MM.1S (cell line): ENCODE measurements at regions not wholly inside any gene's neighbourhood (a gene's known extent, or its start where the extent isn't known, plus 50 kb on each side); places are given as distances from the start of the nearest gene placed in this dataset.

Experiments
- DNase-seq: peaks from one replicate; pipeline ENCODE4 v3.0.0-alpha.2; 2015
- H2AFZ ChIP-seq: fragments of 300-600 bp; sonication (generic); 2 replicates; pipeline ENCODE4 v1.6.0; 2016; ENCODE audit warnings: antibody characterized with exemption, low read length
- H3F3A ChIP-seq: fragments of 300-600 bp; sonication (generic); 2 replicates; pipeline ENCODE4 v1.6.1; 2016; ENCODE audit warnings: mild to moderate bottlenecking, antibody characterized with exemption, low read length, moderate library complexity, mixed read lengths; ENCODE audit not compliant: insufficient read depth
- H3K27ac ChIP-seq: fragments of 300-600 bp; sonication (generic); 2 replicates; pipeline ENCODE4 v1.5.1; 2016; ENCODE audit warnings: mild to moderate bottlenecking, low read length
- H3K27me3 ChIP-seq: fragments of 300-600 bp; sonication (generic); replicated peaks from 2 replicates; pipeline ENCODE4 v1.6.0; 2016; ENCODE audit warnings: low read length; ENCODE audit not compliant: insufficient read depth
- H3K36me3 ChIP-seq: fragments of 300-600 bp; sonication (generic); replicated peaks from 2 replicates; pipeline ENCODE4 v1.6.1; 2016; ENCODE audit warnings: mild to moderate bottlenecking, low read length, mixed read lengths; ENCODE audit not compliant: insufficient read depth
- H3K4me1 ChIP-seq: fragments of 300-600 bp; sonication (generic); 2 replicates; pipeline ENCODE4 v1.6.1; 2016; ENCODE audit warnings: low read length, mixed read lengths
- H3K4me2 ChIP-seq: fragments of 300-600 bp; sonication (generic); 2 replicates; pipeline ENCODE4 v1.6.0; 2016; ENCODE audit warnings: low read depth, low read length
- H3K4me3 ChIP-seq: fragments of 300-600 bp; sonication (generic); 2 replicates; pipeline ENCODE4 v1.5.1; 2016; ENCODE audit warnings: low read length, mixed read lengths
- H3K79me2 ChIP-seq: fragments of 300-600 bp; sonication (generic); 2 replicates; pipeline ENCODE4 v1.6.1; 2016; ENCODE audit warnings: mixed run types, low read length, mixed read lengths
- H3K9ac ChIP-seq: fragments of 300-600 bp; sonication (generic); 2 replicates; pipeline ENCODE4 v1.6.1; 2016; ENCODE audit warnings: low read length, mixed read lengths
- H3K9me2 ChIP-seq: fragments of 300-600 bp; sonication (generic); replicated peaks from 2 replicates; pipeline ENCODE4 v1.6.1; 2016; ENCODE audit warnings: mild to moderate bottlenecking, low read length, mixed read lengths; ENCODE audit not compliant: insufficient read depth
- H3K9me3 ChIP-seq: fragments of 300-600 bp; sonication (generic); replicated peaks from 2 replicates; pipeline ENCODE4 v1.6.1; 2016; ENCODE audit warnings: mild to moderate bottlenecking, low read length, mixed read lengths; ENCODE audit not compliant: insufficient read depth
- H4K20me1 ChIP-seq: fragments of 300-600 bp; sonication (generic); 2 replicates; pipeline ENCODE4 v1.6.1; 2016; ENCODE audit warnings: mild to moderate bottlenecking, low read length, moderate library complexity, mixed read lengths; ENCODE audit not compliant: insufficient read depth
- EZH2 ChIP-seq: fragments of 300-600 bp; sonication (generic); optimal IDR thresholded peaks from 2 replicates; pipeline ENCODE3; 2017; ENCODE audit warnings: low read depth, mild to moderate bottlenecking, antibody characterized with exemption, low read length, mixed read lengths
- EZH2phosphoT487 ChIP-seq: fragments of 300-600 bp; sonication (generic); IDR thresholded peaks from 2 replicates; pipeline ENCODE4 v1.6.1; 2018; ENCODE audit warnings: antibody characterized with exemption, low read length
- TF ChIP-seq, protein P1 (sequence below): fragments of 300-600 bp; sonication (generic); IDR thresholded peaks from 2 replicates; pipeline ENCODE4 v1.5.1; 2016; ENCODE audit warnings: antibody characterized with exemption, low read length, mixed read lengths

GRCh38 chr12:47393403-47393790 is 312.4 kb downstream of the RPAP3 start:
- Histone ChIP-seq H3F3A (peaks cover 5% of the 10 kb centered on the region; the same call in 1 of the 2 replicates), H3K9me2 (no peaks in the 10 kb centered on the region), H2AFZ (no peak overlapping the region), H3K27me3 (no peaks in the 10 kb centered on the region), H3K9me3 (no peaks in the 10 kb centered on the region), H3K27ac (no peak overlapping the region), H3K4me1 (peaks cover 13% of the 10 kb centered on the region), H3K36me3 (no peaks in the 10 kb centered on the region), H4K20me1 (no peaks in the 10 kb centered on the region), H3K4me2 (no peak overlapping the region), H3K9ac (no peak overlapping the region), H3K79me2 (no peaks in the 10 kb centered on the region), H3K4me3 (no peak overlapping the region)
- TF ChIP-seq EZH2phosphoT487 (no peak), EZH2 (no peak)
- TF ChIP-seq, protein P1, sequence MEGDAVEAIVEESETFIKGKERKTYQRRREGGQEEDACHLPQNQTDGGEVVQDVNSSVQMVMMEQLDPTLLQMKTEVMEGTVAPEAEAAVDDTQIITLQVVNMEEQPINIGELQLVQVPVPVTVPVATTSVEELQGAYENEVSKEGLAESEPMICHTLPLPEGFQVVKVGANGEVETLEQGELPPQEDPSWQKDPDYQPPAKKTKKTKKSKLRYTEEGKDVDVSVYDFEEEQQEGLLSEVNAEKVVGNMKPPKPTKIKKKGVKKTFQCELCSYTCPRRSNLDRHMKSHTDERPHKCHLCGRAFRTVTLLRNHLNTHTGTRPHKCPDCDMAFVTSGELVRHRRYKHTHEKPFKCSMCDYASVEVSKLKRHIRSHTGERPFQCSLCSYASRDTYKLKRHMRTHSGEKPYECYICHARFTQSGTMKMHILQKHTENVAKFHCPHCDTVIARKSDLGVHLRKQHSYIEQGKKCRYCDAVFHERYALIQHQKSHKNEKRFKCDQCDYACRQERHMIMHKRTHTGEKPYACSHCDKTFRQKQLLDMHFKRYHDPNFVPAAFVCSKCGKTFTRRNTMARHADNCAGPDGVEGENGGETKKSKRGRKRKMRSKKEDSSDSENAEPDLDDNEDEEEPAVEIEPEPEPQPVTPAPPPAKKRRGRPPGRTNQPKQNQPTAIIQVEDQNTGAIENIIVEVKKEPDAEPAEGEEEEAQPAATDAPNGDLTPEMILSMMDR: no peak
- no peak for DNase-seq

DNA sequence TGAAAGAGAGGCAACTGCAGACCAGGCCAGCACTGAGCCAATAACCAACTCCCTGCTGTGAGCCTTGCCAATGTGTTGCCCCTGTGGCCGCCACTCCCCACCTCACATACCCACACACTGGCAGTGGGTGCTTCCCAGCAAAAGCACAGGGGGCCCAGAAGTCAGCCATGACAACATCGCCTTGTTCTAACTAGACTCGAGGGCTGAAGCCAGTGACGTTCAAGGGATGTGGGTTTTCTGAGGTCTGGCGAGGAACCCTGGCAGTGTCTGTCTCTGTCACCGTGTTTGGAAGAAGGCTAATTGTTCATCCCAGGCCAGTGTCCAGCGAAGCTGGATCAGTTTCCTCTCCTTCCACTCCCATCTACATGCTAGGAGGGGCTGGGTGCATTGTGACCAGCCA is 311.8 kb upstream of the AMIGO2 start:
- no peak for DNase-seq
- H3F3A ChIP-seq: no peaks in the 10 kb centered on the region; the same call in 1 of the 2 replicates

GRCh38 chr12:47388712-47389111 is 309.0 kb upstream of the AMIGO2 start:
- no peaks in the 10 kb centered on the region for H3K9me2 ChIP-seq
- H3K9ac ChIP-seq: no peak overlapping the region
- H2AFZ ChIP-seq: no peak overlapping the region
- TF ChIP-seq EZH2: no peak
- TF ChIP-seq, protein P1: no peak
- TF ChIP-seq EZH2phosphoT487: no peak
- no peaks in the 10 kb centered on the region for H3K4me1 ChIP-seq
- no peak for DNase-seq
- no peaks in the 10 kb centered on the region for H3K9me3 ChIP-seq
- H3K4me2 ChIP-seq: no peak overlapping the region
- no peaks in the 10 kb centered on the region for H3K36me3 ChIP-seq
- H3K27ac ChIP-seq: no peak overlapping the region
- H3F3A ChIP-seq: no peaks in the 10 kb centered on the region
- H4K20me1 ChIP-seq: no peaks in the 10 kb centered on the region
- H3K27me3 ChIP-seq: no peaks in the 10 kb centered on the region
- no peaks in the 10 kb centered on the region for H3K79me2 ChIP-seq
- H3K4me3 ChIP-seq: no peak overlapping the region

More for the DNA sequence above, 311.8 kb upstream of the AMIGO2 start:
- no peak overlapping the region for H3K27ac ChIP-seq
- H3K9me3 ChIP-seq: no peaks in the 10 kb centered on the region
- no peak overlapping the region for H3K4me3 ChIP-seq
- H3K9me2 ChIP-seq: no peaks in the 10 kb centered on the region
- H2AFZ ChIP-seq: no peak overlapping the region
- no peaks in the 10 kb centered on the region for H4K20me1 ChIP-seq
- H3K36me3 ChIP-seq: no peaks in the 10 kb centered on the region
- no peak overlapping the region for H3K9ac ChIP-seq
- H3K27me3 ChIP-seq: no peaks in the 10 kb centered on the region
- no peak overlapping the region for H3K4me2 ChIP-seq
- no peaks in the 10 kb centered on the region for H3K79me2 ChIP-seq
- H3K4me1 ChIP-seq: 0 out of 2 replicates have a peak, but pooled peaks cover 3% of the 10 kb centered on the region
- TF ChIP-seq EZH2phosphoT487: no peak
- no peak for TF ChIP-seq EZH2
- TF ChIP-seq, protein P1: no peak
